NT2/D1 (cell line): ENCODE measurements at regions not wholly inside any gene's neighbourhood (a gene's known extent, or its start where the extent isn't known, plus 50 kb on each side); places are given as distances from the start of the nearest gene placed in this dataset.

Experiments
- YY1 ChIP-seq: IDR thresholded peaks from 2 replicates; pipeline ENCODE4 v1.6.1; 2011; ENCODE audit not compliant: insufficient read length, insufficient read depth
- ZNF274 ChIP-seq: IDR thresholded peaks from 2 replicates; pipeline ENCODE4 v1.6.1; 2011; ENCODE audit warnings: mild to moderate bottlenecking, low read depth, low read length

- TF ChIP-seq ZNF274 (no peak), YY1 (no peak)
These were observed 120.6 kb upstream of the ASTN2 start for GRCh38 chr9:117535434-117535833.
